NCI-H82 treated with DMSO at 0.1 percent for 48 hours (cell line): ENCODE measurements at regions not wholly inside any gene's neighbourhood (a gene's known extent, or its start where the extent isn't known, plus 50 kb on each side); places are given as distances from the start of the nearest gene placed in this dataset.

Source experiments
- DNase-seq: peaks from one replicate; lab custom pipeline; 2025; ENCODE audit not compliant: unreplicated experiment; lab: John Stamatoyannopoulos, UW

- peak; percentile 46 for DNase-seq
Observed at GRCh38 chr2:71277536-71278103, 50.7 kb upstream of the PAIP2B start.

- no peak for DNase-seq
Observed at GRCh38 chr2:71277147-71277475, 50.2 kb upstream of the PAIP2B start.

- peak; percentile 79 for DNase-seq
Observed at GRCh38 chr2:71276311-71277146, 49.6 kb upstream of the PAIP2B start.
